Sciatic nerve (tissue), 2 donors: ENCODE measurements at regions not wholly inside any gene's neighbourhood (a gene's known extent, or its start where the extent isn't known, plus 50 kb on each side); places are given as distances from the start of the nearest gene placed in this dataset.

ENCODE experiments used
- ATAC-seq: fragments of 200-7000 bp; cut with Tn5 transposase; one replicate; pipeline ENCODE4 v1.9.1; 2020; ENCODE audit warnings: mild to moderate bottlenecking, moderate library complexity
- DNase-seq: peaks from one replicate; pipeline ENCODE4 v3.0.0-alpha.2; 2020; ENCODE audit warnings: low spot score
- intact Hi-C: fragments of 100-400 bp; cut with DNase I; formaldehyde crosslinking; loops from one replicate; pipeline ENCODE4 v1.14.2; 2022
- donor health status: DM: no; HTN: no; CAD: no.
- donor health status: DM: no; HTN: no; CAD: no.

- no peak for ATAC-seq
- DNase-seq: no peak
- intact Hi-C loops: no loop called here
These were observed 227.4 kb upstream of the THRB start for GRCh38 chr3:24722087-24722486.

- no peak for ATAC-seq
- intact Hi-C loops: loop anchor here (1.0 kb wide), 1 partner anchor 8 kb away; no protein-coding TSS in a partner anchor
- DNase-seq: no peak
These were observed 231.0 kb upstream of the THRB start for GRCh38 chr3:24725514-24726255.

- ATAC-seq: no peak
- intact Hi-C loops: no loop called here
- no peak for DNase-seq
These were observed 231.8 kb upstream of the THRB start for GRCh38 chr3:24726423-24726822.

- no peak for ATAC-seq
- intact Hi-C loops: no loop called here
- no peak for DNase-seq
These were observed 235.5 kb upstream of the THRB start for GRCh38 chr3:24730173-24730572.

- intact Hi-C loops: no loop called here
- ATAC-seq (no peak), DNase-seq (no peak)
These were observed 239.4 kb upstream of the THRB start for GRCh38 chr3:24734019-24734418.

- no peak for ATAC-seq
- intact Hi-C loops: no loop called here
- no peak for DNase-seq
These were observed 242.1 kb upstream of the THRB start for GRCh38 chr3:24736701-24737100.

- ATAC-seq (no peak), DNase-seq (no peak)
- intact Hi-C loops: no loop called here
These were observed 245.7 kb upstream of the THRB start for GRCh38 chr3:24740326-24740725.

GRCh38 chr3:24741506-24741905 lies 246.9 kb upstream of the THRB start:
- intact Hi-C loops: no loop called here
- no peak for ATAC-seq
- no peak for DNase-seq

GRCh38 chr3:24748520-24748919 lies 253.9 kb upstream of the THRB start:
- DNase-seq (no peak), ATAC-seq (no peak)
- intact Hi-C loops: no loop called here

- intact Hi-C loops: no loop called here
- no peak for DNase-seq
- ATAC-seq: no peak
These were observed 256.4 kb upstream of the THRB start for GRCh38 chr3:24751020-24751419.

GRCh38 chr3:24756101-24756888 lies 261.6 kb upstream of the THRB start:
- intact Hi-C loops: no loop called here
- ATAC-seq (no peak), DNase-seq (no peak)

- no peak for DNase-seq
- intact Hi-C loops: no loop called here
- no peak for ATAC-seq
These were observed 268.7 kb upstream of the THRB start for GRCh38 chr3:24763393-24763792.

- ATAC-seq (no peak), DNase-seq (no peak)
- intact Hi-C loops: no loop called here
These were observed 269.7 kb upstream of the THRB start for GRCh38 chr3:24764236-24764915.

- ATAC-seq (no peak), DNase-seq (no peak)
- intact Hi-C loops: no loop called here
These were observed 270.7 kb upstream of the THRB start for GRCh38 chr3:24765399-24765798.

GRCh38 chr3:24769918-24770317 lies 275.3 kb upstream of the THRB start:
- ATAC-seq: no peak
- intact Hi-C loops: no loop called here

GRCh38 chr3:24773798-24774197 lies 279.1 kb upstream of the THRB start:
- ATAC-seq: peak; percentile 73
- peak; percentile 73 for DNase-seq
- intact Hi-C loops: no loop called here

More at GRCh38 chr3:24769918-24770317, 275.3 kb upstream of the THRB start:
- DNase-seq: no peak

GRCh38 chr3:24780991-24781390 lies 286.3 kb upstream of the THRB start:
- DNase-seq (no peak), ATAC-seq (no peak)
- intact Hi-C loops: no loop called here

- ATAC-seq (no peak), DNase-seq (no peak)
- intact Hi-C loops: no loop called here
These were observed 286.8 kb upstream of the THRB start for GRCh38 chr3:24781454-24781853.

- ATAC-seq: no peak
- no peak for DNase-seq
- intact Hi-C loops: no loop called here
These were observed 299.2 kb upstream of the THRB start for GRCh38 chr3:24793896-24794295.

- intact Hi-C loops: no loop called here
- ATAC-seq (no peak), DNase-seq (no peak)
These were observed 308.0 kb upstream of the THRB start for GRCh38 chr3:24802614-24803013.
